Loucy (cell line): ENCODE measurements at regions not wholly inside any gene's neighbourhood (a gene's known extent, or its start where the extent isn't known, plus 50 kb on each side); places are given as distances from the start of the nearest gene placed in this dataset.

Experiments
- CTCF ChIP-seq: fragments of 200-600 bp; sonication (generic); conservative IDR thresholded peaks from 2 replicates; pipeline ENCODE4 v1.5.1; 2014; ENCODE audit warnings: mild to moderate bottlenecking, antibody characterized with exemption, low read length
- EZH2phosphoT487 ChIP-seq: fragments of 200-600 bp; IDR thresholded peaks from 2 replicates; pipeline ENCODE4 v1.6.1; 2018; ENCODE audit warnings: antibody characterized with exemption, mild to moderate bottlenecking, moderate library complexity, borderline replicate concordance

- TF ChIP-seq CTCF (no peak), EZH2phosphoT487 (no peak)
These were observed 57.5 kb upstream of the HAND1 start for GRCh38 chr5:154535535-154535934.
